GM06990 (cell line): ENCODE measurements at regions not wholly inside any gene's neighbourhood (a gene's known extent, or its start where the extent isn't known, plus 50 kb on each side); places are given as distances from the start of the nearest gene placed in this dataset.

Source experiments
- DNase-seq: peaks from one replicate; pipeline ENCODE4 v3.0.0-alpha.2; 2011; ENCODE audit not compliant: insufficient read length; ENCODE audit errors: extremely low read depth
- H3K27me3 ChIP-seq: replicated peaks from 2 replicates; pipeline ENCODE4 v1.6.0; 2011; ENCODE audit warnings: low read length; ENCODE audit not compliant: control insufficient read depth, insufficient read depth
- H3K36me3 ChIP-seq: 2 replicates; pipeline ENCODE4 v1.5.1; 2011; ENCODE audit warnings: low read length; ENCODE audit not compliant: control insufficient read depth, insufficient read depth
- H3K4me3 ChIP-seq: replicated peaks from 2 replicates; pipeline ENCODE4 v1.5.1; 2011; ENCODE audit warnings: low read depth, mild to moderate bottlenecking, control low read depth, low read length
- TF ChIP-seq, protein P1 (sequence below): IDR thresholded peaks from 2 replicates; pipeline ENCODE4 v1.5.1; 2011; ENCODE audit warnings: low read length, control low read depth, mild to moderate bottlenecking, inconsistent platforms; ENCODE audit not compliant: insufficient read depth, poor library complexity, severe bottlenecking

DNA sequence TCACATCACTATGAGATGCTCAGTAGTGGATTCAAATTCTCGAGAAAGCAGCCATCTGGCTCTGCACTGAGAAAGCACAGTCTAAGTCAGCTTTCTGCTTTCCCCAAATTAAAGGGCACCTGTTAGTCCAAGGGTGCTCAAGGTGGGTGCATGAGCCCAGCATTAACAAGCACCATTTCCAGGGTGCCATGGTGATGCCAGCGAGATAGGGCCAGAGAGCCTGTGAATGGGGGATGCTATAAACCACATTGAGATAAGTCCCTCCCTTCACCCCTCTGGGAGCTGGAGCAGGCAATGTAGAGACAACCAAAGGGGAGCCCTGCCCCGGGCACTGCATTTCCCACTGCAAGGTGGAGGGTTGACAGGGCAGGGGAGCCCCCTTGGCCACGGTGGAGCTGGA, 568.2 kb downstream of the AJAP1 start:
- Histone ChIP-seq H3K4me3 (no peak overlapping the region), H3K27me3 (no peaks in the 10 kb centered on the region), H3K36me3 (no peaks in the 10 kb centered on the region)
- no peak for DNase-seq
- TF ChIP-seq, protein P1, sequence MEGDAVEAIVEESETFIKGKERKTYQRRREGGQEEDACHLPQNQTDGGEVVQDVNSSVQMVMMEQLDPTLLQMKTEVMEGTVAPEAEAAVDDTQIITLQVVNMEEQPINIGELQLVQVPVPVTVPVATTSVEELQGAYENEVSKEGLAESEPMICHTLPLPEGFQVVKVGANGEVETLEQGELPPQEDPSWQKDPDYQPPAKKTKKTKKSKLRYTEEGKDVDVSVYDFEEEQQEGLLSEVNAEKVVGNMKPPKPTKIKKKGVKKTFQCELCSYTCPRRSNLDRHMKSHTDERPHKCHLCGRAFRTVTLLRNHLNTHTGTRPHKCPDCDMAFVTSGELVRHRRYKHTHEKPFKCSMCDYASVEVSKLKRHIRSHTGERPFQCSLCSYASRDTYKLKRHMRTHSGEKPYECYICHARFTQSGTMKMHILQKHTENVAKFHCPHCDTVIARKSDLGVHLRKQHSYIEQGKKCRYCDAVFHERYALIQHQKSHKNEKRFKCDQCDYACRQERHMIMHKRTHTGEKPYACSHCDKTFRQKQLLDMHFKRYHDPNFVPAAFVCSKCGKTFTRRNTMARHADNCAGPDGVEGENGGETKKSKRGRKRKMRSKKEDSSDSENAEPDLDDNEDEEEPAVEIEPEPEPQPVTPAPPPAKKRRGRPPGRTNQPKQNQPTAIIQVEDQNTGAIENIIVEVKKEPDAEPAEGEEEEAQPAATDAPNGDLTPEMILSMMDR, result no peak

DNA sequence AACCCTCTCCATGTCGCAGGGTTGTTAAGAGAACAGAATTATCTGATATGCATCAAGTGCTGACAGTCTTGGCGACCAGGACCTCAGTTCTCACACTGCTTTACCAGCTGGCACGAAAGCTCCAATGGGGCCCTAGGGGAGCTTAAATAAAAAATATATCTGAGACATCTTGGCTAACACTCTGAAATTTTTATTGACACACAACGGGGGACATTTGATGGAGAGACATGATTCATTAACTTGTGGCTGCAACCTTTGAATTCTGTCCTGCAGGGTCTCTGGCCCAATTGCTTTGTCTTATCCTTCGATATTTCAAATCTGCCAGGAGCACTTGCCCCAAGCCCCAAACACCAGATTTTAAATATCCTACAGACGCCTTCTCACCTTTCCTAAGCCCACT, 567.0 kb downstream of the AJAP1 start:
- no peaks in the 10 kb centered on the region for H3K27me3 ChIP-seq
- TF ChIP-seq, protein P1, result no peak
- DNase-seq, result no peak
- no peaks in the 10 kb centered on the region for H3K36me3 ChIP-seq
- H3K4me3 ChIP-seq, result no peak overlapping the region

- H3K4me3 ChIP-seq, result no peak overlapping the region
- TF ChIP-seq, protein P1, result no peak
- no peaks in the 10 kb centered on the region for H3K36me3 ChIP-seq
- no peaks in the 10 kb centered on the region for H3K27me3 ChIP-seq
- no peak for DNase-seq
Observed at GRCh38 chr1:5220821-5221220, 566.4 kb downstream of the AJAP1 start.

GRCh38 chr1:5220421-5220820, 566.0 kb downstream of the AJAP1 start:
- Histone ChIP-seq H3K27me3 (no peaks in the 10 kb centered on the region), H3K36me3 (no peaks in the 10 kb centered on the region), H3K4me3 (no peak overlapping the region)
- DNase-seq, result no peak
- TF ChIP-seq, protein P1, result no peak

DNA sequence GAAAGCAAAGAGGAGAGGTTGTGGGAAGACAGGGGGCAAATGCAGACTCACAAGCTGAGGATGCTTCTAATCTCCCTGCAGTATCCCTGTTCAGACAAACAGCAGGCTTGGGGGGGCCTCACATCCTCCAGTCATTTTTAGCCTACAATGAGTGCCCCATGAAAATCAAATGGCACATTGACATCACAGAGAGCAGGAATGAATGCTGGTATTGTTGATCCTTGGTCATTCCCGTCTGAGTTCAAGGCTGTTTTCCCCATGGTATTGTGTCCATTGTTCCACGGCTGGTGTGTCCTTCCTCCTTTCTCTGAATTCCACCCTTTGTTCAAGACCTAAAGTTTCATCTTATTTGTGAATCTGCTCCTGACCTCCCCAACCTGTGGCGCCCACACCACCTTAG, 545.6 kb downstream of the AJAP1 start:
- DNase-seq, result no peak
- TF ChIP-seq, protein P1, result no peak
- Histone ChIP-seq H3K27me3 (no peaks in the 10 kb centered on the region), H3K36me3 (no peaks in the 10 kb centered on the region), H3K4me3 (no peak overlapping the region)

GRCh38 chr1:5198328-5198727, 543.9 kb downstream of the AJAP1 start:
- no peak overlapping the region for H3K4me3 ChIP-seq
- no peak for DNase-seq
- TF ChIP-seq, protein P1, result no peak
- H3K36me3 ChIP-seq, result no peaks in the 10 kb centered on the region
- no peaks in the 10 kb centered on the region for H3K27me3 ChIP-seq
